ENCODE measurements at regions not wholly inside any gene's neighbourhood (a gene's known extent, or its start where the extent isn't known, plus 50 kb on each side); places are given as distances from the start of the nearest gene placed in this dataset.

GRCh38 chr12:34394211-34395055 lies 372.1 kb downstream of the ALG10 start:
- DNase-seq (ENCODE audit: low spot score) (no peak), FAIRE-seq (no peak), ATAC-seq (no peak)
- Histone ChIP-seq H3K9me3 (ENCODE audit: low read length) (no peaks in the 10 kb centered on the region), H4K20me1 (ENCODE audit: insufficient read depth, low read length) (no peaks in the 10 kb centered on the region), H3K27me3 (ENCODE audit: control insufficient read depth in 1 of 2, insufficient read depth in 2 of 2, low read length in 2 of 2) (peaks cover 1 to 15% of the 10 kb centered on the region in 2 experiments; a peak in 4 of 5 replicates), H3K79me2 (ENCODE audit: insufficient read depth, low read length) (no peaks in the 10 kb centered on the region), H3K4me2 (ENCODE audit: low read depth, low read length) (no peak overlapping the region), H3K9ac (ENCODE audit: insufficient read depth, low read depth, low read length) (no peak overlapping the region), H3K4me1 (ENCODE audit: insufficient read depth, low read length) (no peaks in the 10 kb centered on the region), H3K27ac (ENCODE audit: extremely low read length, insufficient read depth, low read length) (no peak overlapping the region), H2AFZ (ENCODE audit: low read length) (no peak overlapping the region), H3K36me3 (replicated peaks in 1 of 2; ENCODE audit: control insufficient read depth in 1 of 2, insufficient read depth in 2 of 2, low read length in 2 of 2) (no peaks in the 10 kb centered on the region), H3K4me3 (replicated peaks in 1 of 3; ENCODE audit: insufficient read depth in 1 of 3, low read depth in 2 of 3, low read length in 3 of 3) (no peak overlapping the region)
- CTCF ChIA-PET (ENCODE audit: low intra/inter-chr PET ratio, low total read pairs) = no interaction called here
- 0% methylated on average over 11 of the region's 29 CpGs for WGBS (ENCODE audit: low lambda C conversion rate)
- POLR2A ChIA-PET = no interaction called here
- no TSS peak for BruUV-seq (replicated peaks)
- intact Hi-C loops (cut with micrococcal nuclease; ENCODE audit: unreplicated experiment) (no loop called here), in situ Hi-C loops (cut with HindIII; ENCODE audit: extremely low pct_ligation_motif_present, low pct_unique_long_range_greater_than_20kb) (no loop called here)
- TF ChIP-seq FOXC1 (CRISPR knock-in tag; IDR thresholded peaks at IDR 0.05; ENCODE audit: borderline replicate concordance) (no peak), ZSCAN25 (CRISPR knock-in tag; IDR thresholded peaks at IDR 0.05) (no peak), FOXA3 (CRISPR knock-in tag; IDR thresholded peaks at IDR 0.05) (no peak), ARID4A (CRISPR knock-in tag; IDR thresholded peaks at IDR 0.05; ENCODE audit: borderline replicate concordance) (no peak), CHD4 (IDR thresholded peaks at IDR 0.05; ENCODE audit: borderline replicate concordance, low read length) (no peak), CREBL2 (CRISPR knock-in tag; IDR thresholded peaks at IDR 0.05; ENCODE audit: borderline replicate concordance) (no peak), NFRKB (IDR thresholded peaks at IDR 0.05) (no peak), ZNF335 (CRISPR knock-in tag; IDR thresholded peaks at IDR 0.05) (no peak), GZF1 (CRISPR knock-in tag; IDR thresholded peaks at IDR 0.05) (no peak), MBD4 (IDR thresholded peaks at IDR 0.05; ENCODE audit: borderline replicate concordance, low read length) (no peak), HNF4G (IDR thresholded peaks at IDR 0.05; ENCODE audit: borderline replicate concordance, low read depth, low read length) (no peak), HNF4G (CRISPR knock-in tag; IDR thresholded peaks at IDR 0.05; ENCODE audit: borderline replicate concordance, low read depth) (no peak), ZBTB1 (CRISPR knock-in tag; IDR thresholded peaks at IDR 0.05; ENCODE audit: borderline replicate concordance) (no peak), EZH2 (conservative IDR thresholded peaks at IDR 0.05; ENCODE audit: low read depth, low read length) (no peak), SP5 (CRISPR knock-in tag; IDR thresholded peaks at IDR 0.05; ENCODE audit: borderline replicate concordance, low read depth) (no peak), ATF7-NPFF (CRISPR knock-in tag; IDR thresholded peaks at IDR 0.05; ENCODE audit: low read depth) (no peak), ZNF788 (CRISPR knock-in tag; IDR thresholded peaks at IDR 0.05; ENCODE audit: borderline replicate concordance) (no peak)

Measured in HepG2 (cell line).